Ammon's horn (tissue), 1 donor: ENCODE measurements at regions not wholly inside any gene's neighbourhood (a gene's known extent, or its start where the extent isn't known, plus 50 kb on each side); places are given as distances from the start of the nearest gene placed in this dataset.

Experiments used
- DNase-seq: peaks from one replicate; pipeline ENCODE4 v3.0.0-alpha.2; 2016; ENCODE audit warnings: low spot score

GRCh38 chr5:2989517-2989916 lies 238.0 kb upstream of the IRX2 start:
- no peak for DNase-seq

- DNase-seq = no peak
Measured at GRCh38 chr5:2986301-2986700, 234.8 kb upstream of the IRX2 start.

- DNase-seq = no peak
Measured at GRCh38 chr5:2985718-2986117, 234.2 kb upstream of the IRX2 start.

- DNase-seq = no peak
Measured at GRCh38 chr5:2983583-2984300, 232.3 kb upstream of the IRX2 start.

GRCh38 chr5:2981652-2982051 lies 230.2 kb upstream of the IRX2 start:
- no peak for DNase-seq

GRCh38 chr5:2981035-2981434 lies 229.6 kb upstream of the IRX2 start:
- DNase-seq = no peak

- DNase-seq = no peak
Measured at GRCh38 chr5:2960294-2960693, 208.8 kb upstream of the IRX2 start.

- no peak for DNase-seq
Measured at GRCh38 chr5:2958976-2959375, 207.5 kb upstream of the IRX2 start.

GRCh38 chr5:2948875-2949274 lies 197.4 kb upstream of the IRX2 start:
- DNase-seq = no peak

- DNase-seq = no peak
Measured at GRCh38 chr5:2946315-2946714, 194.8 kb upstream of the IRX2 start.

- DNase-seq = no peak
Measured at GRCh38 chr5:2936413-2936812, 184.9 kb upstream of the IRX2 start.

- no peak for DNase-seq
Measured at GRCh38 chr5:2929779-2930178, 178.3 kb upstream of the IRX2 start.

GRCh38 chr5:2921651-2922050 lies 170.2 kb upstream of the IRX2 start:
- DNase-seq = no peak

- no peak for DNase-seq
Measured at GRCh38 chr5:2921176-2921575, 169.7 kb upstream of the IRX2 start.

GRCh38 chr5:2920312-2920711 lies 168.8 kb upstream of the IRX2 start:
- no peak for DNase-seq

- no peak for DNase-seq
Measured at GRCh38 chr5:2919310-2920018, 168.0 kb upstream of the IRX2 start.

- DNase-seq = no peak
Measured at GRCh38 chr5:2917524-2917923, 166.0 kb upstream of the IRX2 start.

- no peak for DNase-seq
Measured at GRCh38 chr5:2917093-2917492, 165.6 kb upstream of the IRX2 start.

GRCh38 chr5:2916076-2916682 lies 164.7 kb upstream of the IRX2 start:
- DNase-seq = no peak

- DNase-seq = no peak
Measured at GRCh38 chr5:2914981-2915484, 163.6 kb upstream of the IRX2 start.

- no peak for DNase-seq
Measured at GRCh38 chr5:2914022-2914661, 162.7 kb upstream of the IRX2 start.

GRCh38 chr5:2913281-2913680 lies 161.8 kb upstream of the IRX2 start:
- DNase-seq = no peak

- DNase-seq = no peak
Measured at GRCh38 chr5:2912741-2913140, 161.3 kb upstream of the IRX2 start.
